H9 (cell line): ENCODE measurements at regions not wholly inside any gene's neighbourhood (a gene's known extent, or its start where the extent isn't known, plus 50 kb on each side); places are given as distances from the start of the nearest gene placed in this dataset.
A peak's percentile ranks its signal among the peaks of the same experiment; 100 is the strongest.

Experiments
- DNase-seq: peaks from one replicate; pipeline ENCODE4 v3.0.0-alpha.2; 2017
- H2AFZ ChIP-seq: one replicate; pipeline ENCODE4 v1.6.1; 2013; ENCODE audit warnings: mild to moderate bottlenecking, low read length, control low read depth, moderate library complexity
- H2AK5ac ChIP-seq: 2 replicates; pipeline ENCODE4 v1.6.1; 2013; ENCODE audit warnings: low read length, control low read depth, mixed read lengths; ENCODE audit not compliant: insufficient read length
- H2BK120ac ChIP-seq: one replicate; pipeline ENCODE4 v1.6.1; 2013; ENCODE audit warnings: low read depth, mild to moderate bottlenecking, low read length, control low read depth, inconsistent platforms; ENCODE audit not compliant: poor library complexity, severe bottlenecking
- H2BK12ac ChIP-seq: 2 replicates; pipeline ENCODE4 v1.6.1; 2013; ENCODE audit warnings: low read length, control low read depth, mixed read lengths, low read depth; ENCODE audit not compliant: insufficient read length
- H2BK15ac ChIP-seq: 2 replicates; pipeline ENCODE4 v1.6.1; 2013; ENCODE audit warnings: low read depth, low read length, control low read depth
- H2BK20ac ChIP-seq: one replicate; pipeline ENCODE4 v1.6.1; 2013; ENCODE audit warnings: low read depth, mild to moderate bottlenecking, low read length, control low read depth, inconsistent platforms; ENCODE audit not compliant: poor library complexity, severe bottlenecking
- H2BK5ac ChIP-seq: 2 replicates; pipeline ENCODE4 v1.6.1; 2013; ENCODE audit warnings: low read length, control low read depth, mixed read lengths; ENCODE audit not compliant: insufficient read length
- H3K14ac ChIP-seq: 2 replicates; pipeline ENCODE4 v1.6.1; 2013; ENCODE audit warnings: low read length, control low read depth; ENCODE audit not compliant: insufficient read depth
- H3K18ac ChIP-seq: 2 replicates; pipeline ENCODE4 v1.6.1; 2013; ENCODE audit warnings: low read depth, mild to moderate bottlenecking, mixed read lengths, low read length, control low read depth; ENCODE audit not compliant: insufficient read length
- H3K23ac ChIP-seq: 2 replicates; pipeline ENCODE4 v1.6.1; 2013; ENCODE audit warnings: low read length, control low read depth, mixed read lengths, low read depth; ENCODE audit not compliant: insufficient read length
- H3K23me2 ChIP-seq: 2 replicates; pipeline ENCODE4 v1.6.1; 2013; ENCODE audit warnings: low read depth, mild to moderate bottlenecking, mixed read lengths, low read length, control low read depth; ENCODE audit not compliant: insufficient read length, poor library complexity, severe bottlenecking
- H3K27ac ChIP-seq: 2 replicates; pipeline ENCODE4 v1.5.1; 2013; ENCODE audit warnings: low read length, control low read depth, mixed read lengths, low read depth; ENCODE audit not compliant: insufficient read length
- H3K27me3 ChIP-seq: 2 replicates; pipeline ENCODE4 v1.6.1; 2013; ENCODE audit warnings: low read length, control low read depth, inconsistent platforms; ENCODE audit not compliant: insufficient read depth
- H3K4ac ChIP-seq: 2 replicates; pipeline ENCODE4 v1.6.1; 2013; ENCODE audit warnings: low read depth, mild to moderate bottlenecking, control low read depth, inconsistent platforms, low read length, moderate library complexity
- H3K4me1 ChIP-seq: 2 replicates; pipeline ENCODE4 v1.6.1; 2013; ENCODE audit warnings: low read length, control low read depth, inconsistent platforms; ENCODE audit not compliant: insufficient read depth
- H3K4me2 ChIP-seq: 2 replicates; pipeline ENCODE4 v1.6.1; 2013; ENCODE audit warnings: low read length, control low read depth, mixed read lengths; ENCODE audit not compliant: insufficient read length, insufficient read depth
- H3K56ac ChIP-seq: 2 replicates; pipeline ENCODE4 v1.6.1; 2013; ENCODE audit warnings: low read depth, mild to moderate bottlenecking, mixed read lengths, low read length, control low read depth; ENCODE audit not compliant: insufficient read length
- H3K79me1 ChIP-seq: 2 replicates; pipeline ENCODE4 v1.6.1; 2013; ENCODE audit warnings: low read depth, mild to moderate bottlenecking, moderate library complexity, low read length, control low read depth, inconsistent platforms; ENCODE audit not compliant: insufficient read depth, poor library complexity, severe bottlenecking
- H3K79me2 ChIP-seq: 2 replicates; pipeline ENCODE4 v1.6.1; 2013; ENCODE audit warnings: low read length, control low read depth, inconsistent platforms; ENCODE audit not compliant: insufficient read depth
- H3K9ac ChIP-seq: 2 replicates; pipeline ENCODE4 v1.6.1; 2013; ENCODE audit warnings: low read length, control low read depth, mixed read lengths; ENCODE audit not compliant: insufficient read length; ENCODE audit errors: extremely low read depth
- H3K9me3 ChIP-seq: one replicate; pipeline ENCODE4 v1.6.1; 2013; ENCODE audit warnings: low read depth, low read length, inconsistent platforms; ENCODE audit not compliant: control insufficient read depth
- H3T11ph ChIP-seq: one replicate; pipeline ENCODE4 v1.6.1; 2013; ENCODE audit warnings: mild to moderate bottlenecking, low read length, control low read depth, inconsistent platforms
- H4K20me1 ChIP-seq: one replicate; pipeline ENCODE4 v1.6.1; 2013; ENCODE audit not compliant: control insufficient read depth, insufficient read length, insufficient read depth
- H4K5ac ChIP-seq: 2 replicates; pipeline ENCODE4 v1.6.1; 2013; ENCODE audit warnings: low read depth, mild to moderate bottlenecking, mixed read lengths, low read length, control low read depth; ENCODE audit not compliant: insufficient read length
- H4K8ac ChIP-seq: replicated peaks from 2 replicates; pipeline ENCODE4 v1.6.1; 2013; ENCODE audit warnings: low read length, control low read depth, mixed read lengths, low read depth; ENCODE audit not compliant: insufficient read length
- H4K91ac ChIP-seq: 2 replicates; pipeline ENCODE4 v1.6.1; 2013; ENCODE audit warnings: low read depth, mild to moderate bottlenecking, moderate library complexity, mixed read lengths, low read length, control low read depth; ENCODE audit not compliant: insufficient read length
- H3K27ac Mint-ChIP-seq, 3 experiments: 2 replicates in 2 of 3; 3 replicates in 1 of 3; pipeline ENCODE4 v1.8.0; 2020 to 2021; ENCODE audit warnings: mixed read lengths in 3 of 3, mild to moderate bottlenecking in 1 of 3, moderate library complexity in 1 of 3
- H3K27me3 Mint-ChIP-seq: 2 replicates; pipeline ENCODE4 v1.8.0; 2021; ENCODE audit warnings: low read depth, mild to moderate bottlenecking, moderate library complexity, mixed read lengths
- H3K36me3 Mint-ChIP-seq, 3 experiments: 2 replicates in 2 of 3; 3 replicates in 1 of 3; pipeline ENCODE4 v1.8.0; 2020 to 2021; ENCODE audit warnings: low read depth in 3 of 3, mixed read lengths in 3 of 3; ENCODE audit not compliant: insufficient read depth in 1 of 3
- H3K4me1 Mint-ChIP-seq, 2 experiments: 2 replicates each; pipeline ENCODE4 v1.8.0; 2020; ENCODE audit warnings: mixed read lengths in 2 of 2
- H3K4me3 Mint-ChIP-seq, 2 experiments: 2 replicates in 1 of 2; 3 replicates in 1 of 2; pipeline ENCODE4 v1.8.0; 2020 to 2021; ENCODE audit warnings: mild to moderate bottlenecking in 2 of 2, mixed read lengths in 2 of 2, moderate library complexity in 1 of 2
- H3K9me3 Mint-ChIP-seq, 2 experiments: 2 replicates in 1 of 2; 3 replicates in 1 of 2; pipeline ENCODE4 v1.8.0; 2020; ENCODE audit warnings: mild to moderate bottlenecking in 2 of 2, mixed read lengths in 2 of 2, moderate library complexity in 1 of 2
- CTCF ChIP-seq: fragments of 200-600 bp; sonication (generic); conservative IDR thresholded peaks from 3 replicates; pipeline ENCODE4 v1.8.0; 2021; ENCODE audit warnings: antibody characterized with exemption, mild to moderate bottlenecking
- WGBS: extraction: QIAGEN DNeasy Blood & Tissue Kit; methylation state at CpG from one replicate; pipeline ENCODE4 v1.1.7; 2013; ENCODE audit warnings: missing lambda C conversion rate, low lambda C conversion rate, mixed read lengths; ENCODE audit not compliant: insufficient read length; ENCODE audit errors: extremely low coverage; 5-methylcytosine and 5-hydroxymethylcytosine counted together

- no peak for DNase-seq
- Histone ChIP-seq H3T11ph (no peak overlapping the region), H4K8ac (no peak overlapping the region), H3K9ac (no peak overlapping the region), H3K23me2 (no peaks in the 10 kb centered on the region), H3K79me1 (no peaks in the 10 kb centered on the region), H3K14ac (no peak overlapping the region), H3K27ac (no peak overlapping the region), H2BK15ac (no peak overlapping the region), H2AFZ (no peak overlapping the region), H3K9me3 (no peaks in the 10 kb centered on the region), H2BK5ac (no peak overlapping the region), H3K4ac (no peak overlapping the region), H3K27me3 (no peaks in the 10 kb centered on the region), H2BK12ac (no peak overlapping the region), H3K4me1 (peaks cover 36% of the 10 kb centered on the region), H3K56ac (no peak overlapping the region), H2AK5ac (no peak overlapping the region), H2BK20ac (no peak overlapping the region), H4K91ac (no peak overlapping the region), H3K23ac (no peak overlapping the region), H4K20me1 (no peaks in the 10 kb centered on the region), H2BK120ac (no peak overlapping the region), H4K5ac (no peak overlapping the region), H3K79me2 (peaks cover 10% of the 10 kb centered on the region; the same call in 1 of the 2 replicates), H3K18ac (no peak overlapping the region), H3K4me2 (no peak overlapping the region)
- peaks cover 67 to 68% of the 10 kb centered on the region in 2 experiments for H3K4me1 Mint-ChIP-seq
- peak overlapping the region; percentile 37 to 82 (median 73) for H3K27ac Mint-ChIP-seq
- WGBS = no CpG with 5 or more reads among the region's 2 CpGs
- H3K27me3 Mint-ChIP-seq = no peaks in the 10 kb centered on the region
- H3K4me3 Mint-ChIP-seq = no peak overlapping the region
- no peaks in the 10 kb centered on the region for H3K9me3 Mint-ChIP-seq
- no peak for TF ChIP-seq CTCF
- H3K36me3 Mint-ChIP-seq = peaks cover 2 to 8% (median 3%) of the 10 kb centered on the region in 3 experiments; a peak in 4 of 7 replicates
Observed at GRCh38 chr1:39150779-39151178, 53.7 kb upstream of the MACF1 start.
